ENCODE measurements at regions not wholly inside any gene's neighbourhood (a gene's known extent, or its start where the extent isn't known, plus 50 kb on each side); places are given as distances from the start of the nearest gene placed in this dataset.

- TF ChIP-seq CTCF (IDR thresholded peaks at IDR 0.05), result no peak
- no peak for TF ChIP-seq POLR2A (IDR thresholded peaks at IDR 0.05)
These were observed 283.7 kb upstream of the NRP1 start for GRCh38 chr10:33618196-33618595.

Measured in uterus (tissue), 2 donors.